Epithelial cell of prostate (primary cell): ENCODE measurements at regions not wholly inside any gene's neighbourhood (a gene's known extent, or its start where the extent isn't known, plus 50 kb on each side); places are given as distances from the start of the nearest gene placed in this dataset.

ENCODE experiments used
- DNase-seq: peaks from one replicate; pipeline ENCODE4 v3.0.0-alpha.2; 2011; ENCODE audit warnings: low read depth, low spot score
- H3K27ac ChIP-seq: fragments of 450-650 bp; 2 replicates; pipeline ENCODE4 v1.5.1; 2017; ENCODE audit warnings: mild to moderate bottlenecking

GRCh38 chr14:48537600-48537999 lies 862.2 kb upstream of the MDGA2 start:
- no peak overlapping the region for H3K27ac ChIP-seq
- no peak for DNase-seq

GRCh38 chr14:48536318-48536717 lies 860.9 kb upstream of the MDGA2 start:
- DNase-seq = no peak
- H3K27ac ChIP-seq = no peak overlapping the region

GRCh38 chr14:48527832-48528231 lies 852.4 kb upstream of the MDGA2 start:
- DNase-seq = no peak
- no peak overlapping the region for H3K27ac ChIP-seq

- no peak overlapping the region for H3K27ac ChIP-seq
- no peak for DNase-seq
These were observed 850.9 kb upstream of the MDGA2 start for GRCh38 chr14:48526307-48526706.

- peak; percentile 3 for DNase-seq
- H3K27ac ChIP-seq = no peak overlapping the region
These were observed 829.5 kb upstream of the MDGA2 start for GRCh38 chr14:48504921-48505320.

- no peak for DNase-seq
- no peak overlapping the region for H3K27ac ChIP-seq
These were observed 815.4 kb upstream of the MDGA2 start for GRCh38 chr14:48490756-48491155.

GRCh38 chr14:48473944-48474343 lies 798.5 kb upstream of the MDGA2 start:
- DNase-seq = no peak
- H3K27ac ChIP-seq = no peak overlapping the region

GRCh38 chr14:48456051-48456450 lies 780.6 kb upstream of the MDGA2 start:
- H3K27ac ChIP-seq = no peak overlapping the region
- DNase-seq = no peak

- no peak for DNase-seq
- no peak overlapping the region for H3K27ac ChIP-seq
These were observed 779.5 kb upstream of the MDGA2 start for GRCh38 chr14:48454887-48455286.

GRCh38 chr14:48452437-48452995 lies 777.1 kb upstream of the MDGA2 start:
- DNase-seq = no peak
- H3K27ac ChIP-seq = no peak overlapping the region

- no peak for DNase-seq
- H3K27ac ChIP-seq = no peak overlapping the region
These were observed 759.8 kb upstream of the MDGA2 start for GRCh38 chr14:48435221-48435620.

- DNase-seq = no peak
- no peak overlapping the region for H3K27ac ChIP-seq
These were observed 755.4 kb upstream of the MDGA2 start for GRCh38 chr14:48430805-48431204.

GRCh38 chr14:48429512-48429911 lies 754.1 kb upstream of the MDGA2 start:
- H3K27ac ChIP-seq = no peak overlapping the region
- DNase-seq = no peak

- H3K27ac ChIP-seq = no peak overlapping the region
- no peak for DNase-seq
These were observed 742.5 kb upstream of the MDGA2 start for GRCh38 chr14:48417715-48418500.

GRCh38 chr14:48401321-48401720 lies 725.9 kb upstream of the MDGA2 start:
- H3K27ac ChIP-seq = no peak overlapping the region

GRCh38 chr14:48398675-48399282 lies 723.4 kb upstream of the MDGA2 start:
- DNase-seq = peak; percentile 2
- no peak overlapping the region for H3K27ac ChIP-seq

More at GRCh38 chr14:48401321-48401720, 725.9 kb upstream of the MDGA2 start:
- DNase-seq = no peak

GRCh38 chr14:48391661-48392060 lies 716.3 kb upstream of the MDGA2 start:
- H3K27ac ChIP-seq = no peak overlapping the region
- no peak for DNase-seq

GRCh38 chr14:48390346-48390745 lies 714.9 kb upstream of the MDGA2 start:
- DNase-seq = no peak
- no peak overlapping the region for H3K27ac ChIP-seq

- no peak for DNase-seq
- no peak overlapping the region for H3K27ac ChIP-seq
These were observed 709.4 kb upstream of the MDGA2 start for GRCh38 chr14:48384821-48385220.

GRCh38 chr14:48382961-48383360 lies 707.6 kb upstream of the MDGA2 start:
- DNase-seq = no peak
- no peak overlapping the region for H3K27ac ChIP-seq

- no peak for DNase-seq
- no peak overlapping the region for H3K27ac ChIP-seq
These were observed 703.1 kb upstream of the MDGA2 start for GRCh38 chr14:48378541-48378940.

- no peak overlapping the region for H3K27ac ChIP-seq
- no peak for DNase-seq
These were observed 698.6 kb upstream of the MDGA2 start for GRCh38 chr14:48373981-48374380.
